B cell (primary cell): ENCODE measurements at regions not wholly inside any gene's neighbourhood (a gene's known extent, or its start where the extent isn't known, plus 50 kb on each side); places are given as distances from the start of the nearest gene placed in this dataset.

ENCODE experiments used
- ATAC-seq: fragments of 200-7000 bp; cut with Tn5 transposase; one replicate; pipeline ENCODE4 v1.10.0; 2021; ENCODE audit warnings: low read depth, mild to moderate bottlenecking, moderate number of reproducible peaks, moderate library complexity
- CTCF ChIA-PET: fragments of 350-600 bp; sonication (Branson Sonifier 250); formaldehyde crosslinking; loops from one replicate; lab custom pipeline; 2021; ENCODE audit warnings: antibody characterized with exemption, inconsistent platforms; lab: Charles Lee
- POLR2A ChIA-PET: fragments of 350-600 bp; sonication (Branson Sonifier 250); formaldehyde crosslinking; loops from one replicate; lab custom pipeline; 2021; ENCODE audit warnings: antibody characterized with exemption; lab: Charles Lee
- DNase-seq: peaks from one replicate; pipeline ENCODE4 v3.0.0; 2013
- H2AFZ ChIP-seq: 2 replicates; pipeline ENCODE4 v1.6.1; 2012; ENCODE audit warnings: mild to moderate bottlenecking, low read depth, low read length; ENCODE audit not compliant: insufficient read depth, poor library complexity, severe bottlenecking
- H3K27ac ChIP-seq, 2 donors: 1 replicate in 1 of 2; 2 replicates in 1 of 2; pipeline ENCODE4 v1.5.1; 2012 to 2013; ENCODE audit warnings: low read length in 2 of 2, mild to moderate bottlenecking in 2 of 2, moderate library complexity in 1 of 2
- H3K27me3 ChIP-seq, 4 experiments: fragments of 200-600 bp in 1 of 4; sonication (generic) in 1 of 4; replicated peaks in 1 of 4; 1 replicate in 2 of 4; 2 replicates in 2 of 4; pipeline versions ENCODE4 v1.6.1 to v1.7.0; 2013 to 2016; ENCODE audit warnings: low read length in 3 of 4, mild to moderate bottlenecking in 2 of 4, mixed read lengths in 1 of 4, moderate library complexity in 1 of 4; ENCODE audit not compliant: insufficient read depth in 4 of 4, control insufficient read depth in 3 of 4; ENCODE audit errors: control extremely low read depth in 1 of 4
- H3K36me3 ChIP-seq, 2 experiments: replicated peaks in 1 of 2; 1 replicate in 1 of 2; 2 replicates in 1 of 2; pipeline versions ENCODE4 v1.6.1 to v1.7.1; 2013; ENCODE audit warnings: low read length in 1 of 2; ENCODE audit not compliant: insufficient read depth in 2 of 2, control insufficient read depth in 1 of 2; ENCODE audit errors: control extremely low read depth in 1 of 2, extremely low read depth in 1 of 2
- H3K4me1 ChIP-seq, 2 donors: fragments of 200-600 bp in 1 of 2; sonication (generic) in 1 of 2; 1 replicate in 1 of 2; 2 replicates in 1 of 2; pipeline versions ENCODE4 v1.5.1 to v1.6.1; 2013 to 2017; ENCODE audit warnings: low read length in 2 of 2; ENCODE audit not compliant: control insufficient read depth in 2 of 2, insufficient read depth in 2 of 2
- H3K4me2 ChIP-seq: replicated peaks from 2 replicates; pipeline ENCODE3; 2012; ENCODE audit warnings: mild to moderate bottlenecking, low read depth, low read length; ENCODE audit not compliant: poor library complexity, severe bottlenecking
- H3K4me3 ChIP-seq, 5 experiments: fragments of 200-600 bp in 1 of 5; sonication (generic) in 1 of 5; 1 replicate in 3 of 5; 2 replicates in 2 of 5; pipeline versions ENCODE4 v1.5.1 to v1.7.0; 2011 to 2016; ENCODE audit warnings: low read length in 4 of 5, mild to moderate bottlenecking in 4 of 5, low read depth in 2 of 5, control low read depth in 1 of 5, moderate library complexity in 1 of 5; ENCODE audit not compliant: insufficient read depth in 1 of 5; ENCODE audit errors: control extremely low read depth in 1 of 5, extremely low read depth in 1 of 5
- H3K79me2 ChIP-seq: fragments of 200-600 bp; sonication (generic); one replicate; pipeline ENCODE4 v1.6.0; 2016; ENCODE audit warnings: low read length; ENCODE audit not compliant: control insufficient read depth, insufficient read depth
- H3K9ac ChIP-seq: fragments of 200-600 bp; sonication (generic); 2 replicates; pipeline ENCODE4 v1.6.1; 2017; ENCODE audit warnings: mild to moderate bottlenecking, low read length, moderate library complexity
- H3K9me3 ChIP-seq, 3 donors: one replicate each; pipeline versions ENCODE4 v1.6.1 to v1.7.1; 2013; ENCODE audit warnings: low read length in 2 of 3; ENCODE audit not compliant: control insufficient read depth in 2 of 3, insufficient read depth in 1 of 3; ENCODE audit errors: control extremely low read depth in 1 of 3
- H4K20me1 ChIP-seq: 2 replicates; pipeline ENCODE4 v1.6.0; 2012; ENCODE audit warnings: mild to moderate bottlenecking, low read length; ENCODE audit not compliant: insufficient read depth, control insufficient read depth, poor library complexity, severe bottlenecking
- H3K27ac Mint-ChIP-seq: one replicate; pipeline ENCODE4 v1.8.0; 2021; ENCODE audit warnings: mixed read lengths
- H3K27me3 Mint-ChIP-seq: one replicate; pipeline ENCODE4 v1.8.0; 2021; ENCODE audit warnings: mixed read lengths
- H3K4me1 Mint-ChIP-seq: one replicate; pipeline ENCODE4 v1.8.0; 2021; ENCODE audit warnings: mixed read lengths
- H3K4me3 Mint-ChIP-seq: one replicate; pipeline ENCODE4 v1.8.0; 2021; ENCODE audit warnings: mixed read lengths
- H3K9me3 Mint-ChIP-seq: one replicate; pipeline ENCODE4 v1.8.0; 2022; ENCODE audit warnings: mixed read lengths; ENCODE audit not compliant: insufficient read depth
- CTCF ChIP-seq: fragments of 200-600 bp; IDR thresholded peaks from one replicate; pipeline ENCODE4 v1.8.0; 2022; ENCODE audit warnings: antibody characterized with exemption, mild to moderate bottlenecking
- EZH2 ChIP-seq: IDR thresholded peaks from 2 replicates; pipeline ENCODE4 v1.6.1; 2012; ENCODE audit warnings: borderline replicate concordance, low read depth, mild to moderate bottlenecking, moderate library complexity, low read length; ENCODE audit not compliant: insufficient read depth, poor library complexity, severe bottlenecking
- WGBS: methylation state at CpG from one replicate; pipeline ENCODE4 v1.1.5; 2013; ENCODE audit warnings: missing lambda C conversion rate; ENCODE audit not compliant: insufficient coverage; 5-methylcytosine and 5-hydroxymethylcytosine counted together
- intact Hi-C: fragments of 100-400 bp; cut with micrococcal nuclease; formaldehyde crosslinking; loops from one replicate; pipeline ENCODE4 v1.10.0; 2022

- Histone ChIP-seq H2AFZ (no peak overlapping the region), H3K9ac (no peak overlapping the region), H3K27me3 (no peaks in the 10 kb centered on the region), H3K9me3 (peaks cover 0 to 7% (median 0%) of the 10 kb centered on the region in 3 donors), H3K36me3 (no peaks in the 10 kb centered on the region), H3K4me1 (no peaks in the 10 kb centered on the region), H4K20me1 (no peaks in the 10 kb centered on the region), H3K79me2 (no peaks in the 10 kb centered on the region), H3K27ac (no peak overlapping the region), H3K4me2 (no peak overlapping the region), H3K4me3 (no peak overlapping the region)
- TF ChIP-seq CTCF = no peak
- Mint-ChIP-seq H3K4me1 (no peaks in the 10 kb centered on the region), H3K4me3 (no peak overlapping the region), H3K27me3 (peaks cover 9% of the 10 kb centered on the region), H3K9me3 (no peaks in the 10 kb centered on the region), H3K27ac (no peak overlapping the region)
- no peak for DNase-seq
- ATAC-seq = no peak
- intact Hi-C loops = no loop called here
- 97% methylated on average over 44 of the region's 44 CpGs for WGBS
- POLR2A ChIA-PET = no interaction called here
- CTCF ChIA-PET = no interaction called here
These were observed 340.4 kb downstream of the CDC5L start for GRCh38 chr6:44727651-44728630.

- POLR2A ChIA-PET = no interaction called here
- H3K4me3 Mint-ChIP-seq = no peak overlapping the region
- intact Hi-C loops = no loop called here
- H4K20me1 ChIP-seq = no peaks in the 10 kb centered on the region
- no peak for TF ChIP-seq EZH2
- no peak for TF ChIP-seq CTCF
- H3K27me3 Mint-ChIP-seq = peaks cover 4% of the 10 kb centered on the region
- H3K4me3 ChIP-seq = no peak overlapping the region
- no peaks in the 10 kb centered on the region for H3K36me3 ChIP-seq
- H3K9me3 ChIP-seq = peaks cover 0 to 7% (median 0%) of the 10 kb centered on the region in 3 donors
- no peak overlapping the region for H3K27ac Mint-ChIP-seq
- 67% methylated on average over 6 of the region's 7 CpGs for WGBS
- DNase-seq = no peak
- no peak overlapping the region for H3K27ac ChIP-seq
- no peaks in the 10 kb centered on the region for H3K27me3 ChIP-seq
- H3K9me3 Mint-ChIP-seq = no peaks in the 10 kb centered on the region
- ATAC-seq = no peak
- H3K4me1 ChIP-seq = no peaks in the 10 kb centered on the region
- no peak overlapping the region for H3K4me2 ChIP-seq
- CTCF ChIA-PET = no interaction called here
- no peak overlapping the region for H2AFZ ChIP-seq
- H3K4me1 Mint-ChIP-seq = no peaks in the 10 kb centered on the region
- H3K9ac ChIP-seq = no peak overlapping the region
- no peaks in the 10 kb centered on the region for H3K79me2 ChIP-seq
These were observed 343.4 kb downstream of the CDC5L start for GRCh38 chr6:44730771-44731391.
